Mesenchymal stem cell (in vitro differentiated cells and primary cell): ENCODE measurements at regions not wholly inside any gene's neighbourhood (a gene's known extent, or its start where the extent isn't known, plus 50 kb on each side); places are given as distances from the start of the nearest gene placed in this dataset.

ENCODE experiments used
- DNase-seq: peaks from one replicate; pipeline ENCODE4 v3.0.0-alpha.2; 2013
- H2AFZ ChIP-seq: one replicate; pipeline ENCODE4 v1.6.1; 2013; ENCODE audit warnings: low read depth, mild to moderate bottlenecking, control low read depth, inconsistent platforms, low read length, moderate library complexity
- H2AK5ac ChIP-seq: 2 replicates; pipeline ENCODE4 v1.6.1; 2013; ENCODE audit warnings: low read length, moderate library complexity, mild to moderate bottlenecking, inconsistent platforms; ENCODE audit not compliant: severe bottlenecking
- H2BK120ac ChIP-seq: one replicate; pipeline ENCODE4 v1.6.1; 2013; ENCODE audit warnings: low read depth, mild to moderate bottlenecking, inconsistent platforms, low read length, moderate library complexity
- H2BK12ac ChIP-seq, 2 experiments: one replicate each; pipeline ENCODE4 v1.6.1; 2013; ENCODE audit warnings: inconsistent platforms in 2 of 2, low read length in 2 of 2, mild to moderate bottlenecking in 2 of 2, moderate library complexity in 2 of 2, control low read depth in 1 of 2
- H2BK15ac ChIP-seq: one replicate; pipeline ENCODE4 v1.6.1; 2013; ENCODE audit warnings: mild to moderate bottlenecking, low read depth, inconsistent platforms; ENCODE audit not compliant: poor library complexity, severe bottlenecking
- H2BK5ac ChIP-seq: 2 replicates; pipeline ENCODE4 v1.6.1; 2013; ENCODE audit warnings: low read depth, mild to moderate bottlenecking, low read length, control low read depth, inconsistent platforms; ENCODE audit not compliant: poor library complexity, severe bottlenecking
- H3K14ac ChIP-seq, 2 experiments: one replicate each; pipeline ENCODE4 v1.6.1; 2013; ENCODE audit warnings: inconsistent platforms in 2 of 2, low read length in 2 of 2, control low read depth in 1 of 2, mild to moderate bottlenecking in 1 of 2, moderate library complexity in 1 of 2
- H3K18ac ChIP-seq, 2 experiments: one replicate each; pipeline ENCODE4 v1.6.1; 2013; ENCODE audit warnings: inconsistent platforms in 2 of 2, low read length in 2 of 2, control low read depth in 1 of 2, low read depth in 1 of 2, mild to moderate bottlenecking in 1 of 2
- H3K23ac ChIP-seq, 2 experiments: one replicate each; pipeline ENCODE4 v1.6.1; 2013; ENCODE audit warnings: inconsistent platforms in 2 of 2, low read length in 2 of 2, mild to moderate bottlenecking in 2 of 2, moderate library complexity in 2 of 2, control low read depth in 1 of 2
- H3K27ac ChIP-seq: 2 replicates; pipeline ENCODE4 v1.5.1; 2013; ENCODE audit warnings: mild to moderate bottlenecking, moderate library complexity, low read length, control low read depth, inconsistent platforms; ENCODE audit not compliant: poor library complexity, severe bottlenecking
- H3K27me3 ChIP-seq, 2 experiments: 2 replicates each; pipeline versions ENCODE4 v1.6.1 to v1.7.0; 2013; ENCODE audit warnings: low read length in 2 of 2, mild to moderate bottlenecking in 2 of 2, moderate library complexity in 2 of 2, control low read depth in 1 of 2, inconsistent platforms in 1 of 2; ENCODE audit not compliant: control insufficient read depth in 1 of 2, insufficient read depth in 1 of 2
- H3K36me3 ChIP-seq, 2 experiments: 2 replicates each; pipeline versions ENCODE4 v1.6.1 to v1.7.0; 2013; ENCODE audit warnings: low read length in 2 of 2, control low read depth in 1 of 2, inconsistent platforms in 1 of 2, low read depth in 1 of 2, mild to moderate bottlenecking in 1 of 2; ENCODE audit not compliant: insufficient read depth in 2 of 2, control insufficient read depth in 1 of 2
- H3K4ac ChIP-seq, 2 experiments: one replicate each; pipeline ENCODE4 v1.6.1; 2013; ENCODE audit warnings: inconsistent platforms in 2 of 2, low read length in 2 of 2, mild to moderate bottlenecking in 2 of 2, moderate library complexity in 2 of 2, control low read depth in 1 of 2, low read depth in 1 of 2
- H3K4me1 ChIP-seq: 2 replicates; pipeline ENCODE4 v1.6.1; 2013; ENCODE audit warnings: low read depth, low read length, control low read depth; ENCODE audit not compliant: control insufficient read depth, insufficient read depth
- H3K4me2 ChIP-seq: 2 replicates; pipeline ENCODE4 v1.6.1; 2013; ENCODE audit warnings: low read length, mild to moderate bottlenecking, inconsistent platforms; ENCODE audit not compliant: poor library complexity, severe bottlenecking
- H3K4me3 ChIP-seq, 2 experiments: 2 replicates each; pipeline versions ENCODE4 v1.5.1 to v1.7.0; 2013; ENCODE audit warnings: low read length in 2 of 2, mild to moderate bottlenecking in 2 of 2, control low read depth in 1 of 2, low read depth in 1 of 2; ENCODE audit not compliant: insufficient read depth in 1 of 2
- H3K79me1 ChIP-seq: replicated peaks from 2 replicates; pipeline ENCODE4 v1.6.1; 2013; ENCODE audit warnings: mild to moderate bottlenecking, control low read depth, low read length, inconsistent platforms; ENCODE audit not compliant: poor library complexity, severe bottlenecking
- H3K9ac ChIP-seq: 2 replicates; pipeline ENCODE4 v1.7.0; 2013; ENCODE audit warnings: mild to moderate bottlenecking, low read length, moderate library complexity
- H3K9me3 ChIP-seq: 2 replicates; pipeline ENCODE4 v1.7.0; 2013; ENCODE audit warnings: mild to moderate bottlenecking, low read length; ENCODE audit not compliant: control insufficient read depth
- H4K8ac ChIP-seq: one replicate; pipeline ENCODE4 v1.6.1; 2013; ENCODE audit warnings: inconsistent platforms, mild to moderate bottlenecking, low read length, moderate library complexity
- H4K91ac ChIP-seq: one replicate; pipeline ENCODE4 v1.6.1; 2013; ENCODE audit warnings: mild to moderate bottlenecking, low read length, inconsistent platforms
- WGBS: methylation state at CpG from one replicate; pipeline ENCODE4 v1.1.7; 2013; ENCODE audit warnings: mixed read lengths; 5-methylcytosine and 5-hydroxymethylcytosine counted together

DNA sequence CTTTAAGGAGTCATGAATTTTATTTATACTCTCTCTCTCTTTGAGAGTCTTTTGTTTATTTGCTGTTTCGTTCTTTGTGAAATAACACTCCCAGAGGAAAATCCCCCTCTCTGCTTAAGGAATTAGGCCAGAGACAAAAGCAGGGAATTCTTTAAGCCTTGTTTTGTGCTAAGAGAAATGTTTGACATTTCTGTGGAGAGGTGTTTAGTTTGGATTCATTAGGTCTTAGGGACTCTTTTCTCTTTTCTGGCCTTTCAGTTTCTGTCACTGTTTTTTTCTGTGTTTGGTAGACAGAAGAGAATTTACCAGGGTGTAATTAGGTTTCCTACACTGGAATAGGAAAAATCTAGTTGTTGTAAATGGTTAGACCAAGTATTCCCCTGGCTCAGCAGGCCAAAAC is 241.8 kb upstream of the NR2F2 start:
- Histone ChIP-seq H2BK12ac (peak overlapping the region in 1 of 2 experiments; percentile 15), H3K18ac (peak overlapping the region in 1 of 2 experiments; percentile 28), H3K36me3 (no peaks in the 10 kb centered on the region), H3K23ac (no peak overlapping the region), H4K91ac (no peak overlapping the region), H2AFZ (no peak overlapping the region), H3K4me2 (no peak overlapping the region), H3K4me3 (no peak overlapping the region), H3K79me1 (no peaks in the 10 kb centered on the region), H3K4ac (no peak overlapping the region), H3K9me3 (no peaks in the 10 kb centered on the region), H2AK5ac (no peak overlapping the region), H3K27ac (no peak overlapping the region), H3K9ac (no peak overlapping the region), H3K27me3 (no peaks in the 10 kb centered on the region), H4K8ac (no peak overlapping the region), H2BK15ac (no peak overlapping the region), H2BK120ac (no peak overlapping the region), H3K14ac (no peak overlapping the region), H3K4me1 (no peaks in the 10 kb centered on the region), H2BK5ac (no peak overlapping the region)
- DNase-seq, result peak; percentile 49
- no CpG with 5 or more reads among the region's 1 CpG for WGBS

DNA sequence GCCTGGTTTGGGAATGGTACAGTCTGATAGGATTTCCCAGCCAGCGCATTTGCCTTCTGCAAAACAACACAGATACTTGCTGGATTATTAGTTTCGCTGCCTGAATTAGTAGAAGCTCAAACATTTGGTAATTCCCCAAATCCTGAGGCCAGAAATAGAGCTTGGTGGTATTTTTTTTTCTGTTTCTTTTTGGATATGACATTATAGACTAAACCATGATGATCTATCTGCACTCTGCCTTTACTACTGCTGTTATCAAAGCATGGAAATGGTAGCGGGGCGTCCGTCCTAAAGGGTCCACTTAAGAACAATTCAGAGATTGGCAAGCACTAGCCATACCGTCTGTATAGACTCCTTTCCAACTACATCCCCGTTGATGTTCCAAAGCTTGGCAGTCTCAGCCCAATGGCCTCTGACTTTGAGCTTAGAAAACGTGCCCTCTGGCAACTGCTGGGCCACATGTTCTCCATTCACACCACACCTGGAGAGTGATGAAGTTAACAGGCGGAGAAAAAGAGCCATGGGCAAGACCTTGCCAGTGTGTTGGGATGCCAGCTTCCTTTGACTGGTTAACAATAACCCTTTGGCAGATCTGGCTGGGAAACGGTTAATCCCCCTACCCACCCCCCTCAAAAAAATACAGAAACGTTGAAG is 241.0 kb upstream of the NR2F2 start:
- H3K14ac ChIP-seq, result no peak overlapping the region
- H3K4me1 ChIP-seq, result no peaks in the 10 kb centered on the region
- no peak overlapping the region for H3K9ac ChIP-seq
- 88% methylated on average over 9 of the region's 11 CpGs for WGBS
- H4K91ac ChIP-seq, result no peak overlapping the region
- H3K27ac ChIP-seq, result no peak overlapping the region
- no peaks in the 10 kb centered on the region for H3K79me1 ChIP-seq
- H3K4me3 ChIP-seq, result no peak overlapping the region
- peak overlapping the region in 1 of 2 experiments; percentile 32 for H3K4ac ChIP-seq
- no peak overlapping the region for H3K4me2 ChIP-seq
- no peaks in the 10 kb centered on the region for H3K36me3 ChIP-seq
- peak overlapping the region in 1 of 2 experiments; percentile 27 for H2BK12ac ChIP-seq
- no peak overlapping the region for H4K8ac ChIP-seq
- no peaks in the 10 kb centered on the region for H3K27me3 ChIP-seq
- no peak overlapping the region for H2AFZ ChIP-seq
- H2BK15ac ChIP-seq, result no peak overlapping the region
- no peak overlapping the region for H2AK5ac ChIP-seq
- H3K18ac ChIP-seq, result peak overlapping the region in 1 of 2 experiments; percentile 46
- no peak overlapping the region for H2BK5ac ChIP-seq
- H2BK120ac ChIP-seq, result no peak overlapping the region
- H3K23ac ChIP-seq, result no peak overlapping the region
- H3K9me3 ChIP-seq, result no peaks in the 10 kb centered on the region
- no peak for DNase-seq

DNA sequence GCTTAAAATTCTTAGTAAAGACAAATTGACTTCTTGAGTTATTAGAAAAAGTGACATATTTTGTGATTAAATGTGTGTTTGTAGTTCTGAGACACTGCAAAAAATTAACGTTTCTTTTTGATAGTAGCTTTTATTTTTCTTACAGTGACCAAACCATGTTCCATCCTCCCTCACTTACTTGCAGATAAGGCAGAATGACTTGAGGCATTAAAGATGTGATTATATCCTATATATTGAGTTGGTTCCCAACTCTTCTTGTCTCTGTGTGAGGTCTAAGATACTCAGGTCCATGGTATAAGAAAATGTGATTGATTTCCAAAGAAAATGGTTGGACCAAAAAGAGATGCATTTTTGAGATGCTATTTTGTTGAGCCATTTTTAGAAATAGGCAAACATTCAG is 238.3 kb upstream of the NR2F2 start:
- DNase-seq, result no peak
- H4K91ac ChIP-seq, result no peak overlapping the region
- no peak overlapping the region for H4K8ac ChIP-seq
- no peak overlapping the region for H3K23ac ChIP-seq
- no peak overlapping the region for H3K18ac ChIP-seq
- no peaks in the 10 kb centered on the region for H3K27me3 ChIP-seq
- no peaks in the 10 kb centered on the region for H3K4me1 ChIP-seq
- H3K14ac ChIP-seq, result no peak overlapping the region
- H2BK15ac ChIP-seq, result no peak overlapping the region
- no peak overlapping the region for H3K4me2 ChIP-seq
- WGBS, result no CpG with 5 or more reads among the region's 1 CpG
- H3K36me3 ChIP-seq, result no peaks in the 10 kb centered on the region
- H3K9me3 ChIP-seq, result no peaks in the 10 kb centered on the region
- H2AFZ ChIP-seq, result no peak overlapping the region
- no peak overlapping the region for H2AK5ac ChIP-seq
- H3K79me1 ChIP-seq, result no peaks in the 10 kb centered on the region
- no peak overlapping the region for H3K9ac ChIP-seq
- no peak overlapping the region for H3K27ac ChIP-seq
- H2BK5ac ChIP-seq, result no peak overlapping the region
- no peak overlapping the region for H3K4ac ChIP-seq
- H3K4me3 ChIP-seq, result no peak overlapping the region
- H2BK120ac ChIP-seq, result no peak overlapping the region
- H2BK12ac ChIP-seq, result no peak overlapping the region

DNA sequence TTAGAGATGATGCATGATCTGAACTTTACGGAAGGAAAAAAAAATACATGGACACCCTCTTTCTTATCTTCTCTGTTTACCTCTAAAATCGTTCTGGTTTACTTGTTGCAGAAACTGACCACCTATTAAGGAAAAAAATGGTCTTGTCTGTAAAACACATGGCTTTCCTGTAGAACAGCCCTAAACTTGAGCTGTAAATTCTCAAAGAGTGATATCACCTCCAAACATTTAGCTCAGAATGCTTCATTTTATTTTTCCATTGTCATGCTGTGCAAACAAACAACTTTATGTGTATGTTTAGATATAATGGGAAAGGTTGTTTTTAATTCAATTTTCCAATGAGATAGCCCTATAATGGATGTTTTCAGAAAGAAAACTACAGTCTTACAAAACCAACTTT is 237.4 kb upstream of the NR2F2 start:
- H3K14ac ChIP-seq, result no peak overlapping the region
- no peak overlapping the region for H2BK12ac ChIP-seq
- H3K27me3 ChIP-seq, result no peaks in the 10 kb centered on the region
- H2BK120ac ChIP-seq, result no peak overlapping the region
- H3K9me3 ChIP-seq, result no peaks in the 10 kb centered on the region
- 57% methylated on average over 1 of the region's 2 CpGs for WGBS
- H3K27ac ChIP-seq, result no peak overlapping the region
- no peak overlapping the region for H3K4me3 ChIP-seq
- no peaks in the 10 kb centered on the region for H3K36me3 ChIP-seq
- H3K4me1 ChIP-seq, result no peaks in the 10 kb centered on the region
- H4K91ac ChIP-seq, result no peak overlapping the region
- no peak overlapping the region for H2BK5ac ChIP-seq
- H2BK15ac ChIP-seq, result no peak overlapping the region
- no peak overlapping the region for H3K18ac ChIP-seq
- H3K79me1 ChIP-seq, result no peaks in the 10 kb centered on the region
- no peak overlapping the region for H3K4me2 ChIP-seq
- H4K8ac ChIP-seq, result no peak overlapping the region
- H2AK5ac ChIP-seq, result no peak overlapping the region
- DNase-seq, result peak; percentile 37
- no peak overlapping the region for H3K9ac ChIP-seq
- H2AFZ ChIP-seq, result no peak overlapping the region
- H3K23ac ChIP-seq, result no peak overlapping the region
- H3K4ac ChIP-seq, result no peak overlapping the region
